ENCODE measurements at regions not wholly inside any gene's neighbourhood (a gene's known extent, or its start where the extent isn't known, plus 50 kb on each side); places are given as distances from the start of the nearest gene placed in this dataset.
"Not testable (repeated sequence)": the region's sequence is repeated elsewhere in the genome, so short reads cannot be mapped to it uniquely, and the experiment has no call there.

DNA sequence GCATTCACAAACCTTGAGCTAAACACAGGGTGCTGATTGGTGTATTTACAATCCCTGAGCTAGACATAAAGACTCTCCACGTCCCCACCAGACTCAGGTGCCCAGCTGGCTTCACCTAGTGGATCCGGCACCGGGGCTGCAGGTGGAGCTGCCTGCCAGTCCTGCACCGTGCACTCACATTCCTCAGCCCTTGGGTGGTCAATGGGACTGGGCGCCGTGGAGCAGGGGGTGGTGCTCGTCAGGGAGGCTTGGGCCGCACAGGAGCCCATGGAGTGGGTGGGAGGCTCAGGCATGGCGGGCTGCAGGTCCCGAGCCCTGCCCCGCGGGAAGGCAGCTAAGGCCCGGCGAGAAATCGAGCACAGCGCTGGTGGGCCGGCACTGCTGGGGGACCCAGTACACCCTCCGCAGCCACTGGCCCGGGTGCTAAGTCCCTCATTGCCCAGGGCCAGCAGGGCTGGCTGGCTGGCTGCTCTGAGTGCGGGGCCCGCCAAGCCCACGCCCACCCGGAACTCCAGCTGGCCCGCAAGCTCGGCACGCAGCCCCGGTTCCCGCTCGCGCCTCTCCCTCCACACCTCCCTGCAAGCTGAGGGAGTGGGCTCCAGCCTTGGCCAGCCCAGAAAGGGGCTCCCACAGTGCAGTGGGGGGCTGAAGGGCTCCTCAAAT lies 622.2 kb upstream of the ADGRL2 start:
- not testable (repeated sequence) for TF ChIP-seq EZH2 (IDR thresholded peaks at IDR 0.05; ENCODE audit: insufficient read depth, poor library complexity, severe bottlenecking); EZH2phosphoT487 (IDR thresholded peaks at IDR 0.05; ENCODE audit: insufficient read depth, low read depth)

Data from GM23248 (cell line).